Ectodermal cell (in vitro differentiated cells): ENCODE measurements at regions not wholly inside any gene's neighbourhood (a gene's known extent, or its start where the extent isn't known, plus 50 kb on each side); places are given as distances from the start of the nearest gene placed in this dataset.
"Not testable (repeated sequence)": the region's sequence is repeated elsewhere in the genome, so short reads cannot be mapped to it uniquely, and the experiment has no call there.

Experiments
- H3K27ac ChIP-seq: 2 replicates; pipeline ENCODE4 v1.7.0; 2013; ENCODE audit warnings: mild to moderate bottlenecking, low read depth, low read length; ENCODE audit not compliant: insufficient read depth, poor library complexity, severe bottlenecking
- H3K27me3 ChIP-seq: 2 replicates; pipeline ENCODE4 v1.7.0; 2013; ENCODE audit warnings: mild to moderate bottlenecking, low read length; ENCODE audit not compliant: insufficient read depth, control insufficient read depth, poor library complexity, severe bottlenecking
- H3K36me3 ChIP-seq: one replicate; pipeline ENCODE4 v1.7.0; 2013; ENCODE audit warnings: low read length; ENCODE audit not compliant: control insufficient read depth, insufficient read depth
- H3K4me1 ChIP-seq: one replicate; pipeline ENCODE4 v1.7.0; 2013; ENCODE audit warnings: low read length; ENCODE audit not compliant: control insufficient read depth, insufficient read depth
- H3K4me3 ChIP-seq: 2 replicates; pipeline ENCODE4 v1.7.0; 2013; ENCODE audit warnings: low read depth, low read length, control low read depth; ENCODE audit not compliant: insufficient read depth
- H3K9me3 ChIP-seq: 2 replicates; pipeline ENCODE4 v1.7.0; 2013; ENCODE audit warnings: mild to moderate bottlenecking, low read length, moderate library complexity; ENCODE audit not compliant: control insufficient read depth
- WGBS, 2 experiments: methylation state at CpG; one replicate each; pipeline ENCODE4 v1.1.7; 2013; ENCODE audit warnings: missing lambda C conversion rate in 2 of 2; 5-methylcytosine and 5-hydroxymethylcytosine counted together

DNA sequence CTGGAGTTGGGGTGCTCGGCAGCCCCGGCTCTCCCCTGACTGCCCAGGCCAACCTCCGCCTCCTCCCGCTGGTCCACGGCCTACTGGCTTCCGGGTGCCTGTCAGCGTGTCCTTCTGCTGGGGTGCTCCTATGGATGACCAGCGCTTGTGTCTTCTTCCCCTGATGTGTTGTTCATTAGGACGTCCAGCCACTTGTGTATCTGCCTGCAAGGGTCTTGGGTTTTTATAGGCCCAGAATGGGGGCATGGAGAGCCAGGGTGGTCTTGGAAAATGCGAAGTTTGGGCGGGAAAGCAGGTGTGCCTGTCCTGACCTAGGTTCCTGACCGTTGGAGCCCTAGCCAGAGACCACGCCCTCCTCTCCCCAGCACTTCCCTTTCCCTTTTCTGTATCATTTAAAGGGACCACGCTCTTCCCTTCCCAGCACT, 139.8 kb downstream of the SLITRK5 start:
- no peaks in the 10 kb centered on the region for H3K27me3 ChIP-seq
- no peak overlapping the region for H3K4me3 ChIP-seq
- H3K27ac ChIP-seq, result no peak overlapping the region
- H3K36me3 ChIP-seq, result no peaks in the 10 kb centered on the region
- WGBS, 2 experiments, result 94% methylated on average over 14 of the region's 14 CpGs
- H3K4me1 ChIP-seq, result no peaks in the 10 kb centered on the region
- H3K9me3 ChIP-seq, result no peaks in the 10 kb centered on the region

DNA sequence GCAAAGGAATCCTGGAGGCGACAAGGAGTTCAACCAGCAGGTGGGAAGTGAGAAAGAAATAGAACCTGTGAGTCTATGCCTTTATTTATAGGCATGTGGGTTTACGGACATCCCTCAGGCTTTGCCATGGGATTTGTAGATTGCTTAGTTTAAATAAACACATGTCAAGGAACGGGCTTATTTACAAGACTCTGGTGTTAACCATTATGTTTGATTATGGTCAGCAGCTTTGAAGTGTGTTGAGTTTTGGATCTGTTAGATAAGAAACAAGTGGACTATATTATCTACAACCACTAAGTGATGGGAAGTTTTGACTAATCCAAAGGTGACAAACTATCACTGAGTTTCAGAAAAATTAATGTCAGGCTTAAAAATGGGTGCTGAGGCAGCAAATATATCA, 143.2 kb downstream of the SLITRK5 start:
- 92 to 96% methylated on average over 3 of the region's 3 CpGs for WGBS, 2 experiments
- Histone ChIP-seq H3K9me3 (no peaks in the 10 kb centered on the region), H3K4me1 (no peaks in the 10 kb centered on the region), H3K27me3 (no peaks in the 10 kb centered on the region), H3K27ac (no peak overlapping the region), H3K36me3 (no peaks in the 10 kb centered on the region), H3K4me3 (no peak overlapping the region)

GRCh38 chr13:87820241-87820640, 149.1 kb downstream of the SLITRK5 start:
- H3K36me3 ChIP-seq, result no peaks in the 10 kb centered on the region
- H3K4me3 ChIP-seq, result no peak overlapping the region
- H3K4me1 ChIP-seq, result no peaks in the 10 kb centered on the region
- no peak overlapping the region for H3K27ac ChIP-seq
- H3K27me3 ChIP-seq, result no peaks in the 10 kb centered on the region
- no peaks in the 10 kb centered on the region for H3K9me3 ChIP-seq
- WGBS, 2 experiments, result 78 to 100% methylated on average over 1 of the region's 1 CpG

- Histone ChIP-seq H3K4me3 (no peak overlapping the region), H3K9me3 (no peaks in the 10 kb centered on the region), H3K4me1 (no peaks in the 10 kb centered on the region), H3K27me3 (no peaks in the 10 kb centered on the region), H3K36me3 (no peaks in the 10 kb centered on the region), H3K27ac (no peak overlapping the region)
- 93 to 96% methylated on average over 4 of the region's 4 CpGs for WGBS, 2 experiments
Measured at GRCh38 chr13:87821512-87821911, 150.3 kb downstream of the SLITRK5 start.

DNA sequence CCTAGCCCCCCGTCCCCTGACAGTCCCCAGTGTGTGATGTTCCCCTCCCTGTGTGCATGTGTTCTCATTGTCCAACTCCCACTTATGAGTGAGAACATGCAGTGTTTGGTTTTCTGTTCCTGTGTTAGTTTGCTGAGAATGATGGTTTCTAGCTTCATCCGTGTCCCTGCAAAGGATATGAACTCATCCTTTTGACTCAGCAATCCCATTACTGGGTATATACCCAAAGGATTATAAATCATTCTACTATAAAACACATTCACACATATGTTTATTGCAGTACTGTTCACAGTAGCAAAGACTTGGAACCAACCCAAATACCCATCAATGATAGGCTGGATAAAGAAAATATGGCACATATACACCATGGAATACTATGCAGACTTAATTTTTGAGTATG, 155.1 kb downstream of the SLITRK5 start:
- not testable (repeated sequence) for H3K9me3 ChIP-seq, H3K27ac ChIP-seq, H3K27me3 ChIP-seq, H3K4me3 ChIP-seq, H3K4me1 ChIP-seq, H3K36me3 ChIP-seq
- 89 to 93% methylated on average over 2 of the region's 2 CpGs for WGBS, 2 experiments

DNA sequence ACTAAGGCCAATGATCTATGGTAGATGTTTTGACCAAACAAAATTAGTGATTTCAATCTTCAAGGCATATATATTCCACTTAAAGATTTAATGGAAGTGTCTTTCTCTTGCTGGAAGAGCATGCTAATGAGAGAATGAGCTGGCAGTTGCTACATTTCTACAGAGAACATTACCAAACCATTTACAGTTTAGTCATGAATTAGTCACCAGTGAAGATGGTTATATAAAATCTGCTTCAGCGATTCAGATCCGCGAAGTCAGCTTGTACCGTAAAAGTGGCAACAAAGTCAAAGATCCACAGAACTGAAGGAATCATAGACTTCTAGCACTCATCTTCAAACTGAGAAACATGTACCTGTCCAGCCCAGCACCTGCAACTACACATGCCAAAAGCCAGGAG, 156.3 kb downstream of the SLITRK5 start:
- 88 to 96% methylated on average over 4 of the region's 4 CpGs for WGBS, 2 experiments
- Histone ChIP-seq H3K36me3 (no peaks in the 10 kb centered on the region), H3K27ac (no peak overlapping the region), H3K27me3 (no peaks in the 10 kb centered on the region), H3K4me3 (no peak overlapping the region), H3K9me3 (no peaks in the 10 kb centered on the region), H3K4me1 (no peaks in the 10 kb centered on the region)

GRCh38 chr13:87837522-87837921, 166.4 kb downstream of the SLITRK5 start:
- Histone ChIP-seq H3K27me3 (no peaks in the 10 kb centered on the region), H3K4me1 (no peaks in the 10 kb centered on the region), H3K9me3 (no peaks in the 10 kb centered on the region), H3K4me3 (no peak overlapping the region), H3K36me3 (no peaks in the 10 kb centered on the region), H3K27ac (no peak overlapping the region)
- 100% methylated on average over 1 of the region's 1 CpG for WGBS, 2 experiments

DNA sequence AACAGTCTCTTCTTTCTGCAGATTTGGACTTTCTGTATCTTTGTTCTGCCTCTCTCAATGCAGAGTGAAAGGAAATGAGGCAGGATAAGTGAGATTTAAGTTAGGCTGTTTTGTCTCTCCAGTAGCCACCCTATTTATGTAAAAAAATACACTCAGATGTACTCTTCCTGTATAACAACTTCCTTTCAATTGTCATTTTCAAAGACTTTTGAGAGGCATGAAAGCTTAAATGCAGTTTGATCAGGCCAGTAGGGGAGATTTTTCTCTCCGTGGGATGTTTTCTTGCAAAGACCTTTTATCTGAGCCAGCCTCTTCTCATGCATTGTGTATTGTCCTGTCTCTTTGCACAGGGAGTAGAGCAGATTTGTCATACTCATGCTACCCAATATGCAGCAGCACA, 166.8 kb downstream of the SLITRK5 start:
- no peaks in the 10 kb centered on the region for H3K9me3 ChIP-seq
- no peaks in the 10 kb centered on the region for H3K36me3 ChIP-seq
- H3K27me3 ChIP-seq, result no peaks in the 10 kb centered on the region
- no peaks in the 10 kb centered on the region for H3K4me1 ChIP-seq
- H3K27ac ChIP-seq, result no peak overlapping the region
- WGBS, 2 experiments, result 15 to 23% methylated on average over 1 of the region's 1 CpG
- H3K4me3 ChIP-seq, result no peak overlapping the region

GRCh38 chr13:87851410-87851809, 180.2 kb downstream of the SLITRK5 start:
- 88 to 94% methylated on average over 2 of the region's 2 CpGs for WGBS, 2 experiments
- no peaks in the 10 kb centered on the region for H3K27me3 ChIP-seq
- no peaks in the 10 kb centered on the region for H3K36me3 ChIP-seq
- no peak overlapping the region for H3K27ac ChIP-seq
- no peak overlapping the region for H3K4me3 ChIP-seq
- H3K9me3 ChIP-seq, result no peaks in the 10 kb centered on the region
- no peaks in the 10 kb centered on the region for H3K4me1 ChIP-seq

DNA sequence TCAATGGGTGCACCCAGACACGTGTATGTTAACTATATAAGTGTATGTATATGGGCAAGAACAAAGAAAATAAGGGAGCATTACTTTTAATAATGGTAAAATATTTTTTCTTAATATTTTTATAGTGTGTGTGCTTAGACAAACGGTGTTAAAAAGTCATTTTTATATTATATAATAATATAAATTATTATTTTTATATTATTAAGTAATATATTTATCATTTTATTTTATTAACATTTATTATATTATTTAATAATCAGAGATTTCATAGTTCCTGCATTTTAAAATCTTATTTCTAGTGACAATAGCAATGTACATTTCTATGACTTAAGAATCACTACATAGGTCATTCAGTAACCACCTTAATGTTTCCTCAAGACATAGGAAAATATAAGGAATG, 184.4 kb downstream of the SLITRK5 start:
- H3K36me3 ChIP-seq, result no peaks in the 10 kb centered on the region
- WGBS, 2 experiments, result no CpG with 5 or more reads among the region's 2 CpGs
- H3K4me1 ChIP-seq, result no peaks in the 10 kb centered on the region
- no peaks in the 10 kb centered on the region for H3K27me3 ChIP-seq
- no peak overlapping the region for H3K27ac ChIP-seq
- no peaks in the 10 kb centered on the region for H3K9me3 ChIP-seq
- no peak overlapping the region for H3K4me3 ChIP-seq

- H3K9me3 ChIP-seq, result no peaks in the 10 kb centered on the region
- no peaks in the 10 kb centered on the region for H3K36me3 ChIP-seq
- 94 to 97% methylated on average over 3 to 4 of the region's 4 CpGs for WGBS, 2 experiments
- no peaks in the 10 kb centered on the region for H3K4me1 ChIP-seq
- H3K27me3 ChIP-seq, result no peaks in the 10 kb centered on the region
- H3K4me3 ChIP-seq, result no peak overlapping the region
- no peak overlapping the region for H3K27ac ChIP-seq
Measured at GRCh38 chr13:87859261-87859660, 188.1 kb downstream of the SLITRK5 start.
